A549 (cell line): ENCODE measurements at regions not wholly inside any gene's neighbourhood (a gene's known extent, or its start where the extent isn't known, plus 50 kb on each side); places are given as distances from the start of the nearest gene placed in this dataset.

Experiments
- CEBPB ChIP-seq, 2 experiments: fragments of >200 bp in 1 of 2; sonication (Bioruptor Twin) in 1 of 2; formaldehyde crosslinking in 1 of 2; IDR thresholded peaks; 2 replicates each; pipeline ENCODE4 v1.6.1; 2012 to 2016
- E2F6 ChIP-seq: IDR thresholded peaks from 2 replicates; pipeline ENCODE4 v1.6.1; 2012; ENCODE audit warnings: low read depth, borderline replicate concordance
- EP300 ChIP-seq, 2 experiments: fragments of >200 bp; sonication (Bioruptor Twin); formaldehyde crosslinking; IDR thresholded peaks; 2 replicates in 1 of 2; 3 replicates in 1 of 2; pipeline ENCODE4 v1.6.1; 2016 to 2017
- ESRRA ChIP-seq: fragments of 150-350 bp; IDR thresholded peaks from 2 replicates; pipeline ENCODE4 v1.6.1; 2014; ENCODE audit warnings: mild to moderate bottlenecking, low read length, borderline replicate concordance
- HDAC2 ChIP-seq: fragments of 200-600 bp; sonication (generic); IDR thresholded peaks from 2 replicates; pipeline ENCODE4 v1.6.1; 2016
- MAX ChIP-seq: IDR thresholded peaks from 2 replicates; pipeline ENCODE4 v1.6.1; 2012
- NR3C1 ChIP-seq: fragments of >200 bp; sonication (Bioruptor Twin); formaldehyde crosslinking; IDR thresholded peaks from 3 replicates; pipeline ENCODE4 v1.6.1; 2017
- POLR2A ChIP-seq: IDR thresholded peaks from 2 replicates; pipeline ENCODE4 v1.6.1; 2012; ENCODE audit warnings: mild to moderate bottlenecking, low read length
- RFX5 ChIP-seq: fragments of 450-650 bp; IDR thresholded peaks from 2 replicates; pipeline ENCODE4 v1.7.1; 2014; ENCODE audit warnings: antibody characterized with exemption, mild to moderate bottlenecking, moderate library complexity
- ZNF302 ChIP-seq: fragments of 250-450 bp; sonication (Bioruptor Pico); IDR thresholded peaks from 2 replicates; pipeline ENCODE4 v1.9.0; 2021; ENCODE audit warnings: inconsistent platforms, mild to moderate bottlenecking, moderate library complexity
- TF ChIP-seq, protein P1 (sequence below): fragments of >200 bp; sonication (Bioruptor Twin); formaldehyde crosslinking; IDR thresholded peaks from 3 replicates; pipeline ENCODE4 v1.5.1; 2016
- TF ChIP-seq, protein P2 (sequence below): IDR thresholded peaks from 2 replicates; pipeline ENCODE4 v1.6.1; 2012
- TF ChIP-seq, protein P3 (sequence below): fragments of 200-600 bp; sonication (generic); IDR thresholded peaks from 2 replicates; pipeline ENCODE4 v1.6.1; 2016; ENCODE audit warnings: antibody characterized with exemption, mild to moderate bottlenecking, moderate library complexity

GRCh38 chr18:10090668-10091067, 176.9 kb downstream of the VAPA start:
- TF ChIP-seq POLR2A (no peak), ESRRA (no peak), E2F6 (no peak), ZNF302 (CRISPR knock-in tag) (no peak), CEBPB (IDR thresholded peaks at IDR 0.05) (no peak), NR3C1 (no peak), EP300 (IDR thresholded peaks at IDR 0.05) (no peak), HDAC2 (no peak), MAX (no peak), RFX5 (no peak)
- TF ChIP-seq, protein P1, sequence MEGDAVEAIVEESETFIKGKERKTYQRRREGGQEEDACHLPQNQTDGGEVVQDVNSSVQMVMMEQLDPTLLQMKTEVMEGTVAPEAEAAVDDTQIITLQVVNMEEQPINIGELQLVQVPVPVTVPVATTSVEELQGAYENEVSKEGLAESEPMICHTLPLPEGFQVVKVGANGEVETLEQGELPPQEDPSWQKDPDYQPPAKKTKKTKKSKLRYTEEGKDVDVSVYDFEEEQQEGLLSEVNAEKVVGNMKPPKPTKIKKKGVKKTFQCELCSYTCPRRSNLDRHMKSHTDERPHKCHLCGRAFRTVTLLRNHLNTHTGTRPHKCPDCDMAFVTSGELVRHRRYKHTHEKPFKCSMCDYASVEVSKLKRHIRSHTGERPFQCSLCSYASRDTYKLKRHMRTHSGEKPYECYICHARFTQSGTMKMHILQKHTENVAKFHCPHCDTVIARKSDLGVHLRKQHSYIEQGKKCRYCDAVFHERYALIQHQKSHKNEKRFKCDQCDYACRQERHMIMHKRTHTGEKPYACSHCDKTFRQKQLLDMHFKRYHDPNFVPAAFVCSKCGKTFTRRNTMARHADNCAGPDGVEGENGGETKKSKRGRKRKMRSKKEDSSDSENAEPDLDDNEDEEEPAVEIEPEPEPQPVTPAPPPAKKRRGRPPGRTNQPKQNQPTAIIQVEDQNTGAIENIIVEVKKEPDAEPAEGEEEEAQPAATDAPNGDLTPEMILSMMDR = no peak
- TF ChIP-seq, protein P2, sequence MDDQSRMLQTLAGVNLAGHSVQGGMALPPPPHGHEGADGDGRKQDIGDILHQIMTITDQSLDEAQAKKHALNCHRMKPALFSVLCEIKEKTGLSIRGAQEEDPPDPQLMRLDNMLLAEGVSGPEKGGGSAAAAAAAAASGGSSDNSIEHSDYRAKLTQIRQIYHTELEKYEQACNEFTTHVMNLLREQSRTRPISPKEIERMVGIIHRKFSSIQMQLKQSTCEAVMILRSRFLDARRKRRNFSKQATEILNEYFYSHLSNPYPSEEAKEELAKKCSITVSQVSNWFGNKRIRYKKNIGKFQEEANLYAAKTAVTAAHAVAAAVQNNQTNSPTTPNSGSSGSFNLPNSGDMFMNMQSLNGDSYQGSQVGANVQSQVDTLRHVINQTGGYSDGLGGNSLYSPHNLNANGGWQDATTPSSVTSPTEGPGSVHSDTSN = no peak
- TF ChIP-seq, protein P3, sequence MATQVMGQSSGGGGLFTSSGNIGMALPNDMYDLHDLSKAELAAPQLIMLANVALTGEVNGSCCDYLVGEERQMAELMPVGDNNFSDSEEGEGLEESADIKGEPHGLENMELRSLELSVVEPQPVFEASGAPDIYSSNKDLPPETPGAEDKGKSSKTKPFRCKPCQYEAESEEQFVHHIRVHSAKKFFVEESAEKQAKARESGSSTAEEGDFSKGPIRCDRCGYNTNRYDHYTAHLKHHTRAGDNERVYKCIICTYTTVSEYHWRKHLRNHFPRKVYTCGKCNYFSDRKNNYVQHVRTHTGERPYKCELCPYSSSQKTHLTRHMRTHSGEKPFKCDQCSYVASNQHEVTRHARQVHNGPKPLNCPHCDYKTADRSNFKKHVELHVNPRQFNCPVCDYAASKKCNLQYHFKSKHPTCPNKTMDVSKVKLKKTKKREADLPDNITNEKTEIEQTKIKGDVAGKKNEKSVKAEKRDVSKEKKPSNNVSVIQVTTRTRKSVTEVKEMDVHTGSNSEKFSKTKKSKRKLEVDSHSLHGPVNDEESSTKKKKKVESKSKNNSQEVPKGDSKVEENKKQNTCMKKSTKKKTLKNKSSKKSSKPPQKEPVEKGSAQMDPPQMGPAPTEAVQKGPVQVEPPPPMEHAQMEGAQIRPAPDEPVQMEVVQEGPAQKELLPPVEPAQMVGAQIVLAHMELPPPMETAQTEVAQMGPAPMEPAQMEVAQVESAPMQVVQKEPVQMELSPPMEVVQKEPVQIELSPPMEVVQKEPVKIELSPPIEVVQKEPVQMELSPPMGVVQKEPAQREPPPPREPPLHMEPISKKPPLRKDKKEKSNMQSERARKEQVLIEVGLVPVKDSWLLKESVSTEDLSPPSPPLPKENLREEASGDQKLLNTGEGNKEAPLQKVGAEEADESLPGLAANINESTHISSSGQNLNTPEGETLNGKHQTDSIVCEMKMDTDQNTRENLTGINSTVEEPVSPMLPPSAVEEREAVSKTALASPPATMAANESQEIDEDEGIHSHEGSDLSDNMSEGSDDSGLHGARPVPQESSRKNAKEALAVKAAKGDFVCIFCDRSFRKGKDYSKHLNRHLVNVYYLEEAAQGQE = no peak
